CD14-positive monocyte (primary cell): ENCODE measurements at regions not wholly inside any gene's neighbourhood (a gene's known extent, or its start where the extent isn't known, plus 50 kb on each side); places are given as distances from the start of the nearest gene placed in this dataset.

ENCODE experiments used
- DNase-seq, 3 donors: peaks; one replicate each; pipeline ENCODE4 v3.0.0-alpha.2; 2011 to 2022
- H2AFZ ChIP-seq: 2 replicates; pipeline ENCODE4 v1.6.0; 2012; ENCODE audit warnings: mild to moderate bottlenecking, low read depth, low read length, inconsistent platforms; ENCODE audit not compliant: insufficient read depth, poor library complexity, severe bottlenecking
- H3K27ac ChIP-seq, 2 donors: 1 replicate in 1 of 2; 2 replicates in 1 of 2; pipeline ENCODE4 v1.5.1; 2012 to 2013; ENCODE audit warnings: low read length in 2 of 2, control low read depth in 1 of 2, inconsistent platforms in 1 of 2, low read depth in 1 of 2, mild to moderate bottlenecking in 1 of 2
- H3K27me3 ChIP-seq, 2 donors: one replicate each; pipeline versions ENCODE4 v1.6.0 to v1.6.1; 2011 to 2013; ENCODE audit warnings: low read length in 2 of 2; ENCODE audit not compliant: control insufficient read depth in 2 of 2, insufficient read depth in 2 of 2
- H3K36me3 ChIP-seq, 2 donors: replicated peaks in 1 of 2; 1 replicate in 1 of 2; 2 replicates in 1 of 2; pipeline versions ENCODE4 v1.5.1 to v1.6.1; 2012 to 2013; ENCODE audit warnings: low read length in 2 of 2, control low read depth in 1 of 2, inconsistent platforms in 1 of 2, mild to moderate bottlenecking in 1 of 2; ENCODE audit not compliant: insufficient read depth in 2 of 2, control insufficient read depth in 1 of 2
- H3K4me1 ChIP-seq, 2 donors: 1 replicate in 1 of 2; 2 replicates in 1 of 2; pipeline versions ENCODE4 v1.5.1 to v1.6.1; 2012 to 2013; ENCODE audit warnings: low read length in 2 of 2, control low read depth in 1 of 2, inconsistent platforms in 1 of 2, mild to moderate bottlenecking in 1 of 2, moderate library complexity in 1 of 2; ENCODE audit not compliant: insufficient read depth in 2 of 2, control insufficient read depth in 1 of 2
- H3K4me2 ChIP-seq: replicated peaks from 2 replicates; pipeline ENCODE3; 2012; ENCODE audit warnings: low read length, moderate library complexity, mild to moderate bottlenecking; ENCODE audit not compliant: poor library complexity, severe bottlenecking; ENCODE audit errors: extremely low read depth
- H3K4me3 ChIP-seq, 3 experiments: fragments of 200-600 bp in 1 of 3; sonication (generic) in 1 of 3; replicated peaks in 1 of 3; 1 replicate in 2 of 3; 2 replicates in 1 of 3; pipeline ENCODE4 v1.5.1; 2011 to 2013; ENCODE audit warnings: low read length in 3 of 3, mild to moderate bottlenecking in 3 of 3, control low read depth in 2 of 3, low read depth in 2 of 3, inconsistent platforms in 1 of 3, moderate library complexity in 1 of 3
- H3K79me2 ChIP-seq: 2 replicates; pipeline ENCODE4 v1.6.0; 2012; ENCODE audit warnings: mild to moderate bottlenecking, control low read depth, inconsistent platforms, low read length, moderate library complexity; ENCODE audit not compliant: insufficient read depth
- H3K9ac ChIP-seq: 2 replicates; pipeline ENCODE4 v1.6.0; 2017; ENCODE audit warnings: low read length, mild to moderate bottlenecking; ENCODE audit not compliant: insufficient read depth, poor library complexity, severe bottlenecking
- H3K9me3 ChIP-seq, 2 donors: replicated peaks in 1 of 2; 1 replicate in 1 of 2; 2 replicates in 1 of 2; pipeline versions ENCODE4 v1.5.1 to v1.6.1; 2012 to 2013; ENCODE audit warnings: low read length in 2 of 2, control low read depth in 1 of 2; ENCODE audit not compliant: control insufficient read depth in 1 of 2, insufficient read depth in 1 of 2
- H4K20me1 ChIP-seq: 2 replicates; pipeline ENCODE4 v1.6.0; 2012; ENCODE audit warnings: mild to moderate bottlenecking, low read length, control low read depth, moderate library complexity; ENCODE audit not compliant: insufficient read depth
- H3K27ac Mint-ChIP-seq, 7 donors: one replicate each; pipeline ENCODE4 v1.8.0; 2020; ENCODE audit warnings: mild to moderate bottlenecking in 7 of 7, mixed read lengths in 7 of 7, moderate library complexity in 6 of 7, inconsistent platforms in 2 of 7
- H3K27me3 Mint-ChIP-seq, 3 donors: one replicate each; pipeline ENCODE4 v1.8.0; 2021 to 2022; ENCODE audit warnings: low read depth in 3 of 3, mild to moderate bottlenecking in 3 of 3, mixed read lengths in 3 of 3, moderate library complexity in 3 of 3, inconsistent platforms in 1 of 3
- H3K36me3 Mint-ChIP-seq, 2 donors: one replicate each; pipeline ENCODE4 v1.8.0; 2020; ENCODE audit warnings: mixed read lengths in 2 of 2, inconsistent platforms in 1 of 2, mild to moderate bottlenecking in 1 of 2
- H3K4me1 Mint-ChIP-seq: one replicate; pipeline ENCODE4 v1.8.0; 2020; ENCODE audit warnings: mild to moderate bottlenecking, mixed read lengths
- H3K4me3 Mint-ChIP-seq, 2 donors: one replicate each; pipeline ENCODE4 v1.8.0; 2020; ENCODE audit warnings: mild to moderate bottlenecking in 2 of 2, mixed read lengths in 2 of 2, moderate library complexity in 1 of 2
- H3K9me3 Mint-ChIP-seq, 7 donors: one replicate each; pipeline ENCODE4 v1.8.0; 2020 to 2022; ENCODE audit warnings: mixed read lengths in 7 of 7, mild to moderate bottlenecking in 6 of 7, moderate library complexity in 6 of 7, inconsistent platforms in 2 of 7
- CTCF ChIP-seq: fragments of 200-600 bp; IDR thresholded peaks from one replicate; pipeline ENCODE4 v1.8.0; 2022; ENCODE audit warnings: antibody characterized with exemption, mild to moderate bottlenecking
- WGBS: methylation state at CpG from one replicate; pipeline ENCODE4 v1.1.5; 2013; ENCODE audit warnings: missing lambda C conversion rate; ENCODE audit not compliant: insufficient coverage; 5-methylcytosine and 5-hydroxymethylcytosine counted together
- intact Hi-C, 2 donors: fragments of 100-400 bp; cut with micrococcal nuclease; formaldehyde crosslinking; loops; one replicate each; pipeline versions ENCODE4 v1.15.0 to v1.15.1; 2023

- Mint-ChIP-seq H3K27me3 (peaks cover 0 to 1% (median 0%) of the 10 kb centered on the region in 3 donors), H3K36me3 (no peaks in the 10 kb centered on the region), H3K4me3 (no peak overlapping the region), H3K4me1 (no peaks in the 10 kb centered on the region), H3K27ac (no peak overlapping the region), H3K9me3 (peaks cover 0 to 7% (median 3%) of the 10 kb centered on the region in 7 donors)
- Histone ChIP-seq H4K20me1 (no peaks in the 10 kb centered on the region), H3K27me3 (no peaks in the 10 kb centered on the region), H3K4me1 (no peaks in the 10 kb centered on the region), H3K4me3 (no peak overlapping the region), H3K79me2 (no peaks in the 10 kb centered on the region), H3K27ac (no peak overlapping the region), H3K9me3 (peaks cover 0 to 10% of the 10 kb centered on the region in 2 donors), H3K9ac (no peak overlapping the region), H3K36me3 (no peaks in the 10 kb centered on the region), H3K4me2 (no peak overlapping the region), H2AFZ (no peak overlapping the region)
- TF ChIP-seq CTCF, result no peak
- intact Hi-C loops, result no loop called here
- 77% methylated on average over 2 of the region's 2 CpGs for WGBS
- no peak for DNase-seq
These were observed 317.7 kb upstream of the SEMA3C start for GRCh38 chr7:81236560-81236959.

GRCh38 chr7:81235997-81236396, 317.1 kb upstream of the SEMA3C start:
- H3K4me1 ChIP-seq, result no peaks in the 10 kb centered on the region
- no peaks in the 10 kb centered on the region for H4K20me1 ChIP-seq
- Mint-ChIP-seq H3K4me1 (no peaks in the 10 kb centered on the region), H3K27ac (no peak overlapping the region), H3K27me3 (peaks cover 0 to 1% (median 0%) of the 10 kb centered on the region in 3 donors), H3K4me3 (no peak overlapping the region), H3K36me3 (no peaks in the 10 kb centered on the region), H3K9me3 (peaks cover 0 to 4% (median 2%) of the 10 kb centered on the region in 7 donors)
- no peaks in the 10 kb centered on the region for H3K79me2 ChIP-seq
- intact Hi-C loops, result no loop called here
- no peak overlapping the region for H2AFZ ChIP-seq
- H3K36me3 ChIP-seq, result no peaks in the 10 kb centered on the region
- no peak for DNase-seq
- no peaks in the 10 kb centered on the region for H3K27me3 ChIP-seq
- peaks cover 0 to 10% of the 10 kb centered on the region in 2 donors for H3K9me3 ChIP-seq
- WGBS, result 100% methylated on average over 1 of the region's 5 CpGs
- H3K4me2 ChIP-seq, result no peak overlapping the region
- no peak overlapping the region for H3K9ac ChIP-seq
- no peak overlapping the region for H3K27ac ChIP-seq
- H3K4me3 ChIP-seq, result no peak overlapping the region
- TF ChIP-seq CTCF, result no peak
